ENCODE measurements at regions not wholly inside any gene's neighbourhood (a gene's known extent, or its start where the extent isn't known, plus 50 kb on each side); places are given as distances from the start of the nearest gene placed in this dataset.

GRCh38 chr14:71713451-71713850 is 218.8 kb upstream of the RGS6 start:
- no peak for TF ChIP-seq CTCF (IDR thresholded peaks at IDR 0.05)
- no peak for TF ChIP-seq POLR2AphosphoS5 (IDR thresholded peaks at IDR 0.05)
- TF ChIP-seq POLR2A (IDR thresholded peaks at IDR 0.05; ENCODE audit: low read depth), result no peak

All from esophagus muscularis mucosa (tissue), 3 donors.